Right atrium auricular region (tissue), 2 donors: ENCODE measurements at regions not wholly inside any gene's neighbourhood (a gene's known extent, or its start where the extent isn't known, plus 50 kb on each side); places are given as distances from the start of the nearest gene placed in this dataset.

Source experiments
- DNase-seq: peaks from one replicate; pipeline ENCODE4 v3.0.0-alpha.2; 2019; ENCODE audit warnings: low spot score
- H3K27ac ChIP-seq, 2 donors: fragments of 200-600 bp; sonication (generic); 1 replicate in 1 of 2; 2 replicates in 1 of 2; pipeline ENCODE4 v1.5.1; 2016 to 2019
- H3K27me3 ChIP-seq, 2 donors: fragments of 200-600 bp; sonication (generic); one replicate each; pipeline versions ENCODE4 v1.5.1 to v1.6.0; 2017 to 2019
- H3K36me3 ChIP-seq: fragments of 200-600 bp; sonication (generic); one replicate; pipeline ENCODE4 v1.5.1; 2016
- H3K4me1 ChIP-seq, 2 donors: fragments of 200-600 bp; sonication (generic); one replicate each; pipeline versions ENCODE4 v1.5.1 to v1.6.0; 2017 to 2019
- H3K4me3 ChIP-seq, 2 donors: fragments of 200-600 bp; sonication (generic); 1 replicate in 1 of 2; 2 replicates in 1 of 2; pipeline ENCODE4 v1.5.1; 2017 to 2019; ENCODE audit warnings: mild to moderate bottlenecking in 1 of 2, moderate library complexity in 1 of 2
- H3K9me3 ChIP-seq, 2 donors: fragments of 200-600 bp; sonication (generic); one replicate each; pipeline ENCODE4 v1.5.1; 2019
- CTCF ChIP-seq, 2 donors: fragments of 200-600 bp; sonication (generic); IDR thresholded peaks; one replicate each; pipeline ENCODE4 v1.5.1; 2019; ENCODE audit warnings: antibody characterized with exemption in 2 of 2

- DNase-seq: no peak
- Histone ChIP-seq H3K27me3 (no peaks in the 10 kb centered on the region), H3K9me3 (no peaks in the 10 kb centered on the region), H3K4me1 (no peaks in the 10 kb centered on the region), H3K4me3 (no peak overlapping the region), H3K36me3 (no peaks in the 10 kb centered on the region), H3K27ac (no peak overlapping the region)
- no peak for TF ChIP-seq CTCF (IDR thresholded peaks at IDR 0.05)
Observed at GRCh38 chr20:47872341-47872740, 87.1 kb upstream of the SULF2 start.

- DNase-seq: no peak
- Histone ChIP-seq H3K36me3 (no peaks in the 10 kb centered on the region), H3K27ac (no peak overlapping the region), H3K4me1 (no peaks in the 10 kb centered on the region), H3K4me3 (no peak overlapping the region), H3K9me3 (no peaks in the 10 kb centered on the region), H3K27me3 (no peaks in the 10 kb centered on the region)
- TF ChIP-seq CTCF (IDR thresholded peaks at IDR 0.05): no peak
Observed at GRCh38 chr20:47870475-47870874, 85.2 kb upstream of the SULF2 start.

GRCh38 chr20:47868744-47869143 is 83.5 kb upstream of the SULF2 start:
- no peak for DNase-seq
- no peak for TF ChIP-seq CTCF (IDR thresholded peaks at IDR 0.05)
- H3K4me1 ChIP-seq: no peaks in the 10 kb centered on the region
- no peak overlapping the region for H3K4me3 ChIP-seq
- H3K27me3 ChIP-seq: no peaks in the 10 kb centered on the region
- no peak overlapping the region for H3K27ac ChIP-seq
- no peaks in the 10 kb centered on the region for H3K36me3 ChIP-seq
- no peaks in the 10 kb centered on the region for H3K9me3 ChIP-seq

GRCh38 chr20:47868236-47868635 is 83.0 kb upstream of the SULF2 start:
- H3K27ac ChIP-seq: no peak overlapping the region
- H3K4me3 ChIP-seq: no peak overlapping the region
- no peak for TF ChIP-seq CTCF (IDR thresholded peaks at IDR 0.05)
- H3K9me3 ChIP-seq: peaks cover 0 to under 1% of the 10 kb centered on the region in 2 donors
- no peak for DNase-seq
- no peaks in the 10 kb centered on the region for H3K27me3 ChIP-seq
- H3K4me1 ChIP-seq: no peaks in the 10 kb centered on the region
- H3K36me3 ChIP-seq: no peaks in the 10 kb centered on the region

GRCh38 chr20:47867831-47868230 is 82.5 kb upstream of the SULF2 start:
- Histone ChIP-seq H3K27ac (no peak overlapping the region), H3K27me3 (no peaks in the 10 kb centered on the region)
- TF ChIP-seq CTCF (IDR thresholded peaks at IDR 0.05): no peak

GRCh38 chr20:47866480-47866879 is 81.2 kb upstream of the SULF2 start:
- no peak for TF ChIP-seq CTCF (IDR thresholded peaks at IDR 0.05)
- Histone ChIP-seq H3K4me3 (no peak overlapping the region), H3K4me1 (no peaks in the 10 kb centered on the region), H3K9me3 (peaks cover 0 to 11% of the 10 kb centered on the region in 2 donors), H3K27ac (no peak overlapping the region), H3K36me3 (no peaks in the 10 kb centered on the region), H3K27me3 (no peaks in the 10 kb centered on the region)
- DNase-seq: no peak

More at GRCh38 chr20:47867831-47868230, 82.5 kb upstream of the SULF2 start:
- H3K36me3 ChIP-seq: no peaks in the 10 kb centered on the region
- H3K4me3 ChIP-seq: no peak overlapping the region
- no peaks in the 10 kb centered on the region for H3K4me1 ChIP-seq
- peaks cover 0 to 4% of the 10 kb centered on the region in 2 donors for H3K9me3 ChIP-seq
- no peak for DNase-seq
